IPS-20b (cell line): ENCODE measurements at regions not wholly inside any gene's neighbourhood (a gene's known extent, or its start where the extent isn't known, plus 50 kb on each side); places are given as distances from the start of the nearest gene placed in this dataset.

Source experiments
- H3K27ac ChIP-seq: one replicate; pipeline ENCODE4 v1.5.1; 2013; ENCODE audit warnings: low read length
- H3K27me3 ChIP-seq: 2 replicates; pipeline ENCODE4 v1.6.1; 2013; ENCODE audit warnings: mild to moderate bottlenecking, low read length, inconsistent platforms; ENCODE audit not compliant: insufficient read depth
- H3K36me3 ChIP-seq: 2 replicates; pipeline ENCODE4 v1.6.1; 2013; ENCODE audit warnings: low read depth, mild to moderate bottlenecking, inconsistent platforms, low read length, moderate library complexity; ENCODE audit not compliant: insufficient read depth
- H3K4me1 ChIP-seq: 2 replicates; pipeline ENCODE4 v1.6.1; 2013; ENCODE audit warnings: mild to moderate bottlenecking, control low read depth, inconsistent platforms, low read length, moderate library complexity; ENCODE audit not compliant: insufficient read depth
- H3K4me3 ChIP-seq: 2 replicates; pipeline ENCODE4 v1.5.1; 2013; ENCODE audit warnings: mild to moderate bottlenecking, low read length, inconsistent platforms
- H3K9ac ChIP-seq: 2 replicates; pipeline ENCODE4 v1.6.1; 2013; ENCODE audit warnings: low read depth, mild to moderate bottlenecking, inconsistent platforms, low read length, moderate library complexity
- H3K9me3 ChIP-seq: 2 replicates; pipeline ENCODE4 v1.6.1; 2013; ENCODE audit warnings: mild to moderate bottlenecking, low read depth, low read length, inconsistent platforms; ENCODE audit not compliant: insufficient read depth

DNA sequence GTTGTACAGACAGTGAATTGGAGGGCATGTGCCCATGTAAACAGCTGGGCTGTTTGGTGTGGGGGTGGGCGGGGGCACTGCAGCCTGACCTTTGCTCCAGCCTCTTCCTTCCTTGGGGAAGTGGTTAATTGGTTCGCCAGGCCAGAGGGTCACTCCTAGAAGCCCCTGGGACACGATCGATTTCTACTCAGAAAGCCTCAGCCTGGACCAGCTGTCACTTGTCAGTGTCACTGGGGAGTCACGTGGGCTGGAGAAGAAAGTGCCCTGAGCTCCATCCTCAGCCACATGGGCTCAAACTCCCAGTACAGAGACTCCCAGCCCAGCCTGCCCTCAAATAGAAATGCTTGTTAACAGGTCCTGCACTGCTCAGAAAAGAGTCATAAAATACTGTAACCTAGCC is 423.8 kb upstream of the SULF2 start:
- no peak overlapping the region for H3K9ac ChIP-seq
- no peaks in the 10 kb centered on the region for H3K4me1 ChIP-seq
- H3K4me3 ChIP-seq, result no peak overlapping the region

DNA sequence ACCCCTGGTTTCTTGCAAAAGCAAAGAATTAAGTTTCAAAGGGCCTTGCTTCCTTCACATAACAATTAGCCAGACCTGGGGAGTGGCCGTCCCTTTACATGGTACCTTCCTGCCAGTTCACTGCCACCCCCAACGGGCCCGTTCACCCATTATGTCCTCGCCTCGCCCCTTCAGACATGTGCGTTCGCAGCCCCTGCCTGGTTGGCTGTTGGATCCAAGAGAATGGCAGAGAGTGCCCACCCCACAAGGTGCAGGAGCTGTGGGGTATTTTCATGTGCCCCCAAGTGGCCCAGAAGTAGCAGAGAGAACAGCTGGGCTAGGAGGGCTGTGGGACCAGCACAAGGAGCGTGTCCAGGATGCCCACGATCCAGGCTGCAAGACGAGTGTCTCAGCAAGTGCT is 422.9 kb upstream of the SULF2 start:
- Histone ChIP-seq H3K9ac (no peak overlapping the region), H3K36me3 (no peaks in the 10 kb centered on the region), H3K27me3 (no peaks in the 10 kb centered on the region), H3K9me3 (no peaks in the 10 kb centered on the region), H3K4me3 (no peak overlapping the region), H3K27ac (no peak overlapping the region), H3K4me1 (no peaks in the 10 kb centered on the region)

More for the DNA sequence above, 423.8 kb upstream of the SULF2 start:
- Histone ChIP-seq H3K9me3 (no peaks in the 10 kb centered on the region), H3K27ac (no peak overlapping the region), H3K27me3 (no peaks in the 10 kb centered on the region), H3K36me3 (no peaks in the 10 kb centered on the region)

- H3K27me3 ChIP-seq, result no peaks in the 10 kb centered on the region
- H3K9ac ChIP-seq, result no peak overlapping the region
Observed at GRCh38 chr20:48207505-48207904, 422.2 kb upstream of the SULF2 start.

DNA sequence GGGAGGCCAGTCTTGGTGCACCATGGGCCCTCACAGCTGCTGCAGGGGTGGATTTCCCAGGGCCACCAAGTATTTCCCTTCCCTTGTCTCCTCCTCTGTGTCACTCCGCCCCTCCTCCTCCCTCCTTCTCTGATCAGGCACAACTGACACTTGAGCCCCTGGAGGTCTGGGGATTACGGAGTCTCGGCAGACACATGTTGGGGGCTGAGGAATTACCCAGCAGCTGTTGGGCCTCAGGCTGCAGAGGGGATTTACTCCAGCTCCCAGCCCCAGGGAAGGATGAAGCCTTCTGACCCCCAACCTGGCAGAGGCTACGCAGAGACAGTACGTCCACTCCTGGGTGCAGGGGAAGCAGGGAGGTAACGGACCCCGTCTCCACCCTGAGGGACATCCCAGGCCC is 420.5 kb upstream of the SULF2 start:
- Histone ChIP-seq H3K27ac (no peak overlapping the region), H3K9me3 (no peaks in the 10 kb centered on the region)

More at GRCh38 chr20:48207505-48207904, 422.2 kb upstream of the SULF2 start:
- H3K4me3 ChIP-seq, result no peak overlapping the region
- no peaks in the 10 kb centered on the region for H3K36me3 ChIP-seq
- H3K27ac ChIP-seq, result no peak overlapping the region
- H3K4me1 ChIP-seq, result no peaks in the 10 kb centered on the region
- H3K9me3 ChIP-seq, result no peaks in the 10 kb centered on the region

GRCh38 chr20:48205281-48205782 is 420.1 kb upstream of the SULF2 start:
- Histone ChIP-seq H3K4me3 (no peak overlapping the region), H3K9me3 (no peaks in the 10 kb centered on the region), H3K36me3 (no peaks in the 10 kb centered on the region)

More for the DNA sequence above, 420.5 kb upstream of the SULF2 start:
- no peak overlapping the region for H3K9ac ChIP-seq
- no peaks in the 10 kb centered on the region for H3K36me3 ChIP-seq
- H3K4me1 ChIP-seq, result no peaks in the 10 kb centered on the region
- H3K27me3 ChIP-seq, result no peaks in the 10 kb centered on the region
- H3K4me3 ChIP-seq, result no peak overlapping the region

DNA sequence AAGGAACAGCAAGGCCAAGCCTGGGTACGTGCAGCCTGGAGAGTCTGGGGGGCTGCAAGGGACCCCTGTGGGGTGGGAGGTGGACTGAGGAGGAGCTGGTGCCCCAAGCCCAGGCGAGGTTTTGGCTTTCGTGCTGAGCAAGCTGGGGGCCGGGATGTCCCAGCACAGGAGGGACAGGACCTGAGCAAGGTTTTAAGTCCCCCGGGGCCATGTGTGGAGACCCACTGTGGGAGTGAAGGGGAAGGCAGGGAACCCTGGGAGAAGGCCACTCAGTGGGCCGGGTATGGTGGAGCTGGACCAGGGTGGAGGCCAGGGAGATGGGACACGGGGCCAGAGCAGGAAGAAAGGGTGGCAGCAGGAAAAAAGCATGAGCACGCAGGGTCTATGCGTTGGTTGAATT is 419.2 kb upstream of the SULF2 start:
- Histone ChIP-seq H3K4me1 (no peaks in the 10 kb centered on the region), H3K27ac (no peak overlapping the region), H3K36me3 (no peaks in the 10 kb centered on the region), H3K9ac (no peak overlapping the region), H3K4me3 (no peak overlapping the region), H3K9me3 (no peaks in the 10 kb centered on the region), H3K27me3 (no peaks in the 10 kb centered on the region)

More at GRCh38 chr20:48205281-48205782, 420.1 kb upstream of the SULF2 start:
- Histone ChIP-seq H3K9ac (no peak overlapping the region), H3K4me1 (no peaks in the 10 kb centered on the region), H3K27ac (no peak overlapping the region), H3K27me3 (no peaks in the 10 kb centered on the region)

DNA sequence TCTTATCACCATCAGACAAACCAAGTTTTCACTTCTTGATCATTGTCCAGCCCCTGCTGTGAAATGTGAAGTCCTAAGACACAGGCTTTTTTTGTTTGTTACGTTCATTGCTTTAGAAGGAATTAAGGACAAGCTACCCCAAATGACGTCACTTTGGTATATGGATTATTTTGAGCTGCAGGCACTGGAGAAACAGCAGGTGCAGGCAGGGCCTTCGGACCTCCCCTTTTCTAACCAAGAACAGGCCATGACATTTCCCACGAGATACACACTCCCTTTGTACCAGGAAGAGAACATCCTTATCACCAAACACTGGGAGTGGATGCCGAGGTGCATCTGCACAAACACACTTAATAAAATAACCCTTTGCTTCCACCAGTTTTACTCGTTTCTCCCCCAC is 418.0 kb upstream of the SULF2 start:
- Histone ChIP-seq H3K27me3 (no peaks in the 10 kb centered on the region), H3K36me3 (no peaks in the 10 kb centered on the region), H3K4me3 (no peak overlapping the region), H3K27ac (no peak overlapping the region), H3K4me1 (no peaks in the 10 kb centered on the region), H3K9me3 (no peaks in the 10 kb centered on the region), H3K9ac (no peak overlapping the region)

- Histone ChIP-seq H3K9ac (no peak overlapping the region), H3K4me3 (no peak overlapping the region), H3K9me3 (no peaks in the 10 kb centered on the region), H3K27ac (no peak overlapping the region), H3K4me1 (no peaks in the 10 kb centered on the region), H3K27me3 (no peaks in the 10 kb centered on the region), H3K36me3 (no peaks in the 10 kb centered on the region)
Observed at GRCh38 chr20:48202334-48203113, 417.2 kb upstream of the SULF2 start.

DNA sequence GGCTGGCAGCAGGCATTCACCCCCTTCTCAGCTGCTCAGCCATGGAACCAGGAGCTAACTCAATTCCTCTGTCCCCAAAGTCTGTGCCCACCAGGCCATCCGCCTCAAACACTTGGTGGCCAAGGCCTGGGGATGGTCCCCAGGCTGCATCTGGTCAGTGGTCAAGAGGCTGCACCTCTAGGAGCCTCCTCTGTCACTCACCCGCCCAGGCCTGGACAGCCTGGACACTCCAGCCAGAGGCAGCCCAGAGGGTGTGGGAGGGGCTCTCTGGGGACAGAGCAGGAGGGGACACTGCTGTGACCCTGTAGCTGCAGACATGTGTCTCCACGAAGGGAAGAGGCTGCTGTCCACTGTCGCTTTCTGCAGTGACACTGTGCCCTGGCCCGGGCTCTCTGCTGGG is 416.6 kb upstream of the SULF2 start:
- Histone ChIP-seq H3K4me3 (no peak overlapping the region), H3K27me3 (no peaks in the 10 kb centered on the region), H3K36me3 (no peaks in the 10 kb centered on the region), H3K27ac (no peak overlapping the region), H3K9ac (no peak overlapping the region), H3K9me3 (no peaks in the 10 kb centered on the region), H3K4me1 (no peaks in the 10 kb centered on the region)

GRCh38 chr20:48201188-48201587 is 415.9 kb upstream of the SULF2 start:
- H3K27me3 ChIP-seq, result no peaks in the 10 kb centered on the region
- no peak overlapping the region for H3K4me3 ChIP-seq
- no peaks in the 10 kb centered on the region for H3K9me3 ChIP-seq
- H3K9ac ChIP-seq, result no peak overlapping the region
- H3K27ac ChIP-seq, result no peak overlapping the region
- H3K4me1 ChIP-seq, result no peaks in the 10 kb centered on the region
- no peaks in the 10 kb centered on the region for H3K36me3 ChIP-seq

- Histone ChIP-seq H3K4me3 (no peak overlapping the region), H3K4me1 (no peaks in the 10 kb centered on the region), H3K27ac (no peak overlapping the region), H3K27me3 (no peaks in the 10 kb centered on the region), H3K9ac (no peak overlapping the region), H3K9me3 (no peaks in the 10 kb centered on the region), H3K36me3 (no peaks in the 10 kb centered on the region)
Observed at GRCh38 chr20:48198929-48199451, 413.7 kb upstream of the SULF2 start.

- H3K4me1 ChIP-seq, result no peaks in the 10 kb centered on the region
- H3K4me3 ChIP-seq, result no peak overlapping the region
- H3K27ac ChIP-seq, result no peak overlapping the region
- H3K9ac ChIP-seq, result no peak overlapping the region
- H3K27me3 ChIP-seq, result no peaks in the 10 kb centered on the region
- H3K9me3 ChIP-seq, result no peaks in the 10 kb centered on the region
- H3K36me3 ChIP-seq, result no peaks in the 10 kb centered on the region
Observed at GRCh38 chr20:48197066-48197465, 411.8 kb upstream of the SULF2 start.
